GM19193 (cell line): ENCODE measurements at regions not wholly inside any gene's neighbourhood (a gene's known extent, or its start where the extent isn't known, plus 50 kb on each side); places are given as distances from the start of the nearest gene placed in this dataset.

Experiments used
- POLR2A ChIP-seq: IDR thresholded peaks from 4 replicates; pipeline ENCODE4 v1.6.1; 2011; ENCODE audit not compliant: insufficient read depth, insufficient read length; ENCODE audit errors: extremely low read depth

GRCh38 chr13:24096659-24097058 is 63.9 kb upstream of the SPATA13 start:
- TF ChIP-seq POLR2A, result no peak

GRCh38 chr13:24097064-24097463 is 63.5 kb upstream of the SPATA13 start:
- no peak for TF ChIP-seq POLR2A

- TF ChIP-seq POLR2A, result no peak
These were observed 62.9 kb upstream of the SPATA13 start for GRCh38 chr13:24097667-24098066.

- no peak for TF ChIP-seq POLR2A
These were observed 61.0 kb upstream of the SPATA13 start for GRCh38 chr13:24099490-24099889.

GRCh38 chr13:24100188-24100587 is 60.3 kb upstream of the SPATA13 start:
- TF ChIP-seq POLR2A, result no peak

GRCh38 chr13:24103782-24104372 is 56.6 kb upstream of the SPATA13 start:
- TF ChIP-seq POLR2A, result no peak

- TF ChIP-seq POLR2A, result no peak
These were observed 55.8 kb upstream of the SPATA13 start for GRCh38 chr13:24104723-24105122.

GRCh38 chr13:24106429-24106828 is 54.1 kb upstream of the SPATA13 start:
- TF ChIP-seq POLR2A, result no peak

- no peak for TF ChIP-seq POLR2A
These were observed 52.4 kb upstream of the SPATA13 start for GRCh38 chr13:24107955-24108614.

- TF ChIP-seq POLR2A, result no peak
These were observed 51.9 kb upstream of the SPATA13 start for GRCh38 chr13:24108615-24108965.

- TF ChIP-seq POLR2A, result no peak
These were observed 50.5 kb upstream of the SPATA13 start for GRCh38 chr13:24110011-24110410.
